NCI-H526 (cell line): ENCODE measurements at regions not wholly inside any gene's neighbourhood (a gene's known extent, or its start where the extent isn't known, plus 50 kb on each side); places are given as distances from the start of the nearest gene placed in this dataset.
"Not testable (repeated sequence)": the region's sequence is repeated elsewhere in the genome, so short reads cannot be mapped to it uniquely, and the experiment has no call there.

Source experiments
- DNase-seq, 2 experiments: peaks; one replicate each; lab custom pipeline; 2025; lab: John Stamatoyannopoulos, UW

DNA sequence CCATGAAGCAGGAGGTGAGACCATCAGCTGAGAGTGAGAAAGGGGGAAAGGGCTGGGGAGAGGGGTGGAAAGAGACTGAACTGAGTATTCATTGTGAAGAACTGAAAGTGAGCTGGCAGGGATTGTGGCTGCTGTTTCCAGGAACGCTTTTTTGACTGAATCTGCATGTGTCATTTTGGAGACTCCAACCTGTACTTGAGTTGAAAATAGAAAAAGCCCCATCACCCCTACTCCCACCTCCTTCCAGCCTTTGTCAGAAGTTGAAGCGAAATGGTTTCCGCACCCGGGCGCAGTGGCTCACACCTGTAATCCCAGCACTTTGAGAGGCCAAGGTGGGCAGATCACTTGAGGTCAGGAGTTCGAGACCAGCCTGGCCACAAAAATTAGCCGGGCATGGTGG lies 128.0 kb upstream of the GPR12 start:
- no peak for DNase-seq

DNA sequence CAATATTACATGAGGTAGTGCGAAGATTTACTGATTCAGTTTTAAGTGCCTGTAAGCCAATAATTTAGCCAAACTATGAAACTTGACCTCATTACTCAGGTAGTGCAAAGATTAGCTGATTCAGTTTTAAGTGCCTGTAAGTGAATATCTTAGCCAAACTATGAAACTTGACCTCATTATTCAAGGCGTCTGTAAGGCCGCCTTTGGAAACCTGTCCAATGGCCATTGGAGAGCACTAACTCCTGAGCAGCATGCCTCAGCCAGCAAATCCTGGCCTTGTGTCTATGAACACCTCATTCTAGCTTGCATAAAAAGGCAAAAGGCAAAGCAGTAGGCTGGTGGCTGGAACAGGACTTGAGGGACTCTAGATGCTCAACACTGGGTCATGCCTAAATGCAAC lies 127.0 kb upstream of the GPR12 start:
- no peak for DNase-seq

DNA sequence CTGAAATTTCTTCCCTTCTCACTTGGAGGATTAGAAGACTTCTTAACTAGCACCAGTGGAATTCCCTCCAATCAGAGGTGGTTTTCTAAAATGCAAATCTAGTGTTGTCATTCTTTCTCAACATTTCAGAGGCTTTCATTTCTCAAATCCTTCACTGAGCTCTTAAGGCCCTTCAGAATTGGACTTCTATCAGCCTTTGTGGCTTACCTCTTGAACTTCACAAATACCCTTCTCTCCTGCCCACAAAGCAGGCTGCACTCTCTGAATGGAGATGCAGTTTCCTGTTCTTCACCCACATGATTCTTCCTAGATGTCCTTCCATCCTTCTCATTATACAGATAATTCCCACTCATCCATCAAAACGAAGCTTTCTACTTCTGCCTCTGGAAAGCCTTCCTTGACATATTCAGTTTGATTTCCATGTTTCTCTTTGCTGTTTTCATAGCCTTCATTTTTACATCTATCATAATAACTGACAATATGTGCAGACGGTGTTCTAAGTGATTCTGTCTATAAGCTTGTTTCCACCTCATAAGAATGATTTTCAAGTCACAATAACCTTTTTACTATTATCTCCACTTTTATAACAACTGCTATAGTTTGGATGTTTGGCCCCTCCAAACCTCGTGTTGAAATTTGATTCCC lies 123.1 kb upstream of the GPR12 start:
- no peak for DNase-seq

DNA sequence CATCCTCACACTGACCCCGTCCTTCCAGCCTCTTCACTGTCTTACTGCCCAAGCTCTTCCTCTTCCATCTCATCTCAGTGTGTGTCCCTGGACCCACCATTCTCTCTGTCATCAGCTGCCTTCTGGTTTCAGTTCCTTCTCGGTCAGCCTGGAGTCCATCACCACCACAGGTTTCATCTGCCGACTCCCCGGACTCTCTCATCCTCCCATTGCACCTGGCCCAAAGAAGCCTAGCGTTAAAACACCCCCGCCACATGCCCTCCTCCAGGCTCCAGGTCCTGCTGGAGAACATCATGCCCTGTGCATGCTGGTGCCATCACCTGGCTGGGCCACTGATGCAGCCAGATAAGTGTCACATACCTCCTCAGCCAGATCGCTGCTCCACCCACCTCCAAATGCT lies 122.1 kb upstream of the GPR12 start:
- no peak for DNase-seq

DNA sequence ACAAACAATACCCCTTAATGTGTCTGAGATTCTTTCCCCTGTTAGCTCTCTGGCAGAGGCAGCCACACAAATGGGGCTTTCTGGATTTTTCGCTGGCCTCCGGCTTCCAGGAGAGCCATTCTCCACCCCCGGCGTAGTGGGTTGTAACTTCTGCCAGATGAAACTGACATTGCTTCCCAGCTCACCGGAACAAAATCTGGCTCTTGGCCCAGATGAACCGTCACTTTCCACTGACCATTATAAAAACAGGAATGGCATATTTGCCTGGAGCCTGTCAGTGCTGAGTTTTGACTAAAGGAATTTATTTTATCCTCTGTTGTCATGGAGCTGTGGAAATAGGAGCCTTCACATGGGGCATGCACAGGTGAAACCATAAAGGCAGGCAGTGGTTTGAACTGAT lies 120.6 kb upstream of the GPR12 start:
- DNase-seq: peak; percentile 32

DNA sequence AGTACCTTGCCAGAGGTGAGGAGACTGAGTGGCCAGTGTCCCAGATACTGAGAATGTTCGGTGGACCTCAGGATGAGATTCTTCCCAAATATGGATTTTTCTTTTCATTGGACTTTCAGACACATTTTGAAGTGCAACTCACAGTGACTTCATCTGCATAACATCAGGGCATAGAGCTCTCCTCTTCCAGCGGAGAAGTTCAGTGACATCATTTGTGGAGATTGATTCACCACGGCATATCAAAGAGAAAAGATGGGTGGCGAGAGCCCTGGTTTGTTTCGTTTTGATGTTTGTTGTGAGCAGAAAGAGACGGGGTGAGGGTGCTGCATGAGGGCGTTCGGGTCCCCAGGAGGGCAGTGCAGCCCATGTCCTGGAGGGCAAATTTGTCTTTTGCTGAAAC lies 120.1 kb upstream of the GPR12 start:
- no peak for DNase-seq

DNA sequence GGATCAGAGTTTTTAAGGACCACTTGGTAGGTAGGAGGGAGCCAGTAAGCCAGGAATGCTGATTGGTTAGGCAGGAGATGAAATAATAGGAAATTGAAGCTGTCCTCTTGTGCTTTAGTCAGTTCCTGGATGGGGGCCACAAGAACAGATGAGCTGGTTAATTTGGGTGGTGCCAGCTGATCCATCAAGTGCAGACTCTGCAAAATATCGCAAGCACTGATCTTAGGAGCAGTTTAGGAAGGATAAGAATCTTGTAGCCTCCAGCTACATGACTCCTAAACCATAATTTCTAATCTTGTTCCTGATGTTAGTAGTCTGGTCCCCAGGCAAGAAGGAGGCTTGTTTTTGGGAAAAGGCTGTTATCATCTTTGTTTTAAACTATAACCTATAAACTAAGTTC lies 117.9 kb upstream of the GPR12 start:
- DNase-seq: no peak

DNA sequence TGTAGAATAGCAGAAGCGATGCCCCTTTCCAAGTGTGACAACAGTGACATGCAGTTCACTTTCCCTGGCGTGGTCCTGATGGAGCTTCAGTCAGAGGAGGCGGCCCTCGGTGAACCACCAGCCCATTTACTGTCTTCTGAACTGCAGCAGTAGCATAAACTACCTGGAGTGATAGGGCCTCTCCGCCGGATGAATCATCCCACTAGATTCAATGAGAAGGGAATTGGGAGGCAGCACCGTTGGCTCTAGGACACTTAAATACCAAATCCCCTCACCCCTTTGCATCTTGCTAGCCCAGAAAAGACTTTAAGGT lies 112.8 kb upstream of the GPR12 start:
- DNase-seq: no peak

DNA sequence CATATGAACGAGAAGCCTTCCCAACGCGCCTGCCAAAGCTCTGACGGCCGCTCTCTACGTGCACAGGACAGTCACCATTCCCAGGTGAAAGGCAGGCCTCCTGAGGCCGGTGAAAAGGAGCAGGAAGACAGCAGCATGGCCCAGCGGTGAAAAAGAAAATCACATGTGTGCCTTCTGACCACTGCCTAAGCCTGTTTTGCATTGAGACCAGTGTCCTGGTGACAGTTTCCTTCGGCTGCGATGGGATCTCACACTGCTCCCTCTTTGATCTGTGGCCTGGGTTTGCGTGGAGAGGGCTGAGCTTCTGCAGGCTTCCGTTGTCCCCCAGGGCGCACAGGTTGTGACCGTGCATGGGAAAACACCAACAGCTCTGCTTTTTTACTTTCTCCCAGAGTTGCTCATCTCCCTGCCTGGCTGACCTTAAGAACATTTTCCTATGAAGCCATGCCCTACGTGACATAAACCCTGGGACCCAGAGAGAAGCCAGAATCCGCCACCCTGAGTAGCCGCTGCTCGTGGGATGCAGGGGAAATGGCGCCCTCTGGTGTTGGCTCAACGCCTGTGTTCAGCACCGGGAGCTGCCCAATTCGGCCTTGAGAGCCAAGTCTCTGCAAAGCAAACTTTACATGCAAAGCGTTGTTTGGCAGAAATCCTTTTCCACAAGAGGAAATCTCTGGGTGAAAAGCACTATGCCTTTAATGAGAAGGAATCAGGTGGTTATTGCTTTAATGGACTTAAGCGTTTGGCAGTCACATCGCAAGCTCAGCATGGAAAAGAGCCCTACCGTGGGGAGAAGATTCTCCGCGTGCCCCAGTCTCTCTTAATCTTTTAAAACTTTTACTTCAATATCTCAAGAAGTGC lies 112.2 kb upstream of the GPR12 start:
- DNase-seq: peak; percentile 90 to 96

DNA sequence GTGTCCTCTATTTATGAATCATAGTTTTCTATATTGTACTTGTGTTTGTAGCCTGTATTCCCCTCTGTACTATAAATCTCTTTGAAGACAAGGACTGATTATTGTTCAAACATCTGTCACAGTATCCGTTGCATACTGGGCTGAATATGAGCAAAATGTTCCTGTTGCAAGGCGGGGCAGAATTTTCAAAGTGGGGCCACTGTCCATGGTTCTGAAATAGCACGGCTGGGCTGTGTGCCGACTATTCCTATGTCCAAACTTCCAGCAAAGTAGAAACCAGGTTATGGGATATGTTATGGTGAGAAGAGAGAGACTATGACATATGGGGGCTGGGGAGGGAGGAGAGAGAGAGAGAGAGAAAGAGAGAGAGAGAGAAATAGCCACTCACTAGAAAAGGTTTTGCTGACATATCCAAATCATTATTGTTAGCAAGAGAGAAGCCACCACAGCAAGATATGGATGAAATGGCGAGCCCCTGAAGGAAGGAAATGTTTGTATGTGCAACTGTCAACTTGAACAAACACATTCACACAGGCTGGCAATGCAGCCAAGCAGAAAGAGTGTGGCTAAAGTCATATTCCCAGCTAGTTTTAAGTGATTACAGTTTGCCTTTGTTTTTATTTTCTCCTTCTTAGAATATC lies 107.0 kb upstream of the GPR12 start:
- DNase-seq: peak in 1 of 2 experiments; percentile 21

DNA sequence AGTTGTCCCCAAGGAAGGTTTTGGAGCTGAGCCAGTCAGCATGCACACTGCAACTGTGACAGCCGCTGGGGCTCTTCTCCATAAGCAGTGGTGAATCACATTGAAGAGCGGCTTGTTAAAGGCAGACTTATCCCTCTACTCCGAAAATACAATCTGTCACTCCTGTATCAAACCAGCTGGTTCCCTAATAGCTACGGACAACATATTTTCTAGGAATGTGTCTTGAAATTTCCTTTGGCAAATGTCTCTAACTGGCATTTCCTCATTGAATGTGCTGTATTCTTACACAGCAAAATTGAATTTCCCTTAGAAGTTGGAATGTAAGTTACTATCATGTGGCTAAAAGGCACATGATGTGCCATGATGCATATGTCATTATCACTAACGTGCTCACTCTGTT lies 104.0 kb upstream of the GPR12 start:
- DNase-seq: no peak

DNA sequence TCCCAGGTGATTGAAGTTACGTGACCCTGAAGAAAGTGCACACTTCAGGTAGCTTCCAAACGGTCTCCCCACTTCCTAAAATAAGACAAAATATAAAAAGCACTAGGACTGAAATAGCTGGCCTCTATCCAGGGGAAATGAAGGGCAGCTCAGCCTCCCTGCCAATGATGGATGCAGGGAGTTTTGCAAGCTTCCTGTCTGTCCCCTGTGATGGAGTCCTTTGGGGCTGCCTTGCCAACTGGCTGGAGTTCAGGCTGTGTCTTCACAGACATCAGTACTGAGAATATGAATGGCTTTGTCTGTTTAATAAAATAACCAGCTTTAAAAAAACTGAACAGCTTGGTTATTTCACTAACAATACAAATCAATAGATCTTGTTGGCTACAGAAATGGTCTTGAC lies 101.4 kb upstream of the GPR12 start:
- no peak for DNase-seq

DNA sequence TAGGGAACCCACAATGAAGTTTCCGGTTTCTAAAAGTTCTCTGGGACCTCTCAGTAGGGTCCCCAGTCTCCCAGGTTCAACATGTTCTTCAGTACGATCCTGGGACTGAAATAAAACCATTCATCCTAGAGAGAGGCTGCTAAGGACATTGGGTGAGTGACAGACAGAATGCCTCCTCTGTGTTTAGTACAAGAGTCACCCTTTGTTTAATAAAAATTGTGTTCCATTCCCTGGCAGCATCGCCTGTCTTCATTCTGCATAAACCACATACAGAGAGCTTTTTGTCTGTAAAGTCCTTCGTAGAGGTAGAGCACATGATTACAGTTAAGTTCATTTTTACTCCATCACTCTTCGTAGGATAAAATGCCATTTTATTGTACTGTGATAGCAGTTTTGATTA lies 95.3 kb upstream of the GPR12 start:
- DNase-seq: no peak

DNA sequence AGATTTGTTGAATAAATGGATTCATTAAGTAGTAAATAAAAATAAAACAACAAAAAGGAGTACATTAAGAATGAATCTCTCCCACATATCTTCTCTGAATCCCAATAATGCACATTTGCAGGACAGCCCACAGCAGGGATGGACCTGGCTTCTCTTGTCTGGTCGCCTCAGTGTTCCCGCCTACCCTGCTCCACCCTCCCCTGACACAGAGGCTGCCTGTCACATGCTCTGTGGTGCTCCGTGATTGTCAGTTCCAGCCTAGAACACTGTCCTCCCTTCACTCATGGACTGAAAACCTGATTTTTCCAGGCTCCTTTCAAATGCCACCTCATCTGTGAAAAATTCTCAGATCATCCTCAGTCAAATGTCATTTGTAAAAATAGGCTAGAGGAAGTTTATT lies 94.5 kb upstream of the GPR12 start:
- DNase-seq: no peak

DNA sequence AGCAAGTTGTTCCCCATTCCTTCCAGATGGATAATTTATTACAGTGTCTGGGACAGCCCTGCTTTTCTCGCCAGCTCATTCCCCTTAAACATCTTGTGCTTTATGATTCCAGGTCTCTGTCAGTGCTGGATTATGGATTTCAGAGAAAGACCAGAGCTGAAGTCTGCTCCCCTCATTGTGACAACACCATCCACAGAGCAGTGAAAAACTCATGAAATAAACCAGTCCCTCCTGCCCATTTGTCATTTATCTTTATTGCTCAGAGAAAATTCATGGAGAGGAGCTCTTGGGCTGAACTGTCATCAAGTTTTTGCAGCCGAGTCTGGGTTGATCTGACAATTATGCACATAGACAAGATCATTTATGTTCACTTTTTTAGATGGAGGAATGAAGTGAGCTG lies 92.7 kb upstream of the GPR12 start:
- no peak for DNase-seq

DNA sequence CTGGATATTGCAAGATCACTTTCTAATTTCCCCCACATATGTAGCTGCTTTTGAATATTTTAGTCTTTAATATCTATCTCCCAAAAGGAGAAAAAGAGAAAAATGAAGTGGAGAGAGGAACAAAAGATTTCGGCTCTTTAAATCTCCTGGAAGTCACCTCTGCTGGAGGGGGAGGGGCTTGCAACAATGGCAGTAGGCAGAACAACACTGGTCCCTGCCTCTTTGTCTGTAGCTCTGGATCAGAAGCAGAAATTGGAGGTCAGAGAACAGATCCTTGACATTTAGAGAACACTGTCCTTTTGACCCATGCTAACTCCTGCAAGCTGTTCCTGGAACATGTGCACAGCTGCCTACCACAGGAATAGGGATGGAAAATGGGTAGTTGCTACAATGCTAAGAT lies 86.7 kb upstream of the GPR12 start:
- DNase-seq: no peak

DNA sequence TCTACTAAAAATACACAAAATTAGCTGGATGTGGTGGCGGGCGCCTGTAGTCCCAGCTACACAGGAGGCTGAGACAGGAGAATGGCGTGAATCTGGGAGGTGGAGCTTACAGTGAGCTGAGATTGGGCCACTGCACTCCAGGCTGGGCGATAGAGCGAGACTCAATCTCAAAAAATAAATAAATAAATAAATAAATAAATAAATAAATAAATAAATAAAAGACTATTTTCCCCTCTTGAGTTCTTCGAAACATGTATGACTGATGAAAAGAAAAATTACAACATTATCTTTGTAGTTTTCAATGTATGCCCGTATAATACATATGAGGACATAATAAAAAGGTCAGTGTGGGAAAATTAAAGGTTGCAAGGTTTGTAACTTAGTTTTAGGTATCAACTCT lies 84.5 kb upstream of the GPR12 start:
- not testable (repeated sequence) for DNase-seq

DNA sequence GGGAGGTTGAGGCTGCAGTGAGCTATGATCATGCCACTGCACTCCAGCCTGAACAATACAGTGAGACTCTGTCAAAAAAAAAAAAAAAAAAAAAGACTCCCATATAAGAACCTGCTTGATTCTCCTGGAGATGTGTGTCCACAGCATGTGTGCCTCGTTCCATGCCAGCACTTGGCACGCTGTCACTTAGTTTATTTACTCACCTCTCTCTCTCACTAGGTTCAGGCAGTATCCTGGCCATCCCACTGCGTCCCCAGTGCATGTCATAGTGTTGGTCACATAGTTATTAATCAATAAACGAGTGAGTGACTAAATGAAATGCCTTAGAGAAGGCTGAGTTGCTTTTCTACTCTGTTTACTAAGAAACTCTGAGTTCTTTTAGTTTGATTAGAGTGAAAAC lies 79.1 kb upstream of the GPR12 start:
- no peak for DNase-seq

DNA sequence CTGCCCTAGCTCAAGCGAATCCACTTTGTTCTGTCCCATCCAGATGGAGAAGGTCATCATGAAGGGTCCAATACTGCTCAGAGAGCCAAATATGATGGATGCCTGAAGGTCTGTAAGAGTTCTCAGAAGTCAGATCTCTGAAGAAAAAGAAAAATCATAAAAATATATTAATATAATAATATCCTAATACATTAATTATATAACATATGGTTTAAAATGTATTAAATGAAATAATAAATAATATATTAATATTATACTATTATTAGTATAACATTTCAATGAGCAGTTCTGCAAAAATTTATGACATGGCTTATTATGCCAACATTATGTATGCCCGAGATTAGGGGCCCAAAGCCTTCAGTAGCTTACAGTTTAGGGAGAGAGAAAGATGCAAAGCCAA lies 78.2 kb upstream of the GPR12 start:
- no peak for DNase-seq

DNA sequence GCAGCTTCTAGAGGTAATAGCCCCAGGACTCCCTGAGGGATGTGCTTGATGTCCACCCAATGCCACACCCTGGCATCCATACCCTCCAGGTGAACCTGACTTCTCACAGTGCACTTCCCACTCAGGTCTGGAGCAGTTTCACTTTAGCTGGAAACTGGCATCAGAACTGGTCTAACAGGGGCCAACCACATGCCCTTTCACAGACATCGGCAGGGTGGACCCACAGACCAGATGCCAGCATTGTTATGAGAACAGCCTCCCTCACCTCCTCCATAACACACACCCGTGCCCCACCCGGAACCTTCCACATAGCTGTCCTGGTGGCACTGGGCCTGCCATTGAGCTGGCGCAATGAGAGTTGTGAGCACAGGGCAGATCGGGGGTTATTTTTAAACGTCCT lies 77.4 kb upstream of the GPR12 start:
- no peak for DNase-seq

DNA sequence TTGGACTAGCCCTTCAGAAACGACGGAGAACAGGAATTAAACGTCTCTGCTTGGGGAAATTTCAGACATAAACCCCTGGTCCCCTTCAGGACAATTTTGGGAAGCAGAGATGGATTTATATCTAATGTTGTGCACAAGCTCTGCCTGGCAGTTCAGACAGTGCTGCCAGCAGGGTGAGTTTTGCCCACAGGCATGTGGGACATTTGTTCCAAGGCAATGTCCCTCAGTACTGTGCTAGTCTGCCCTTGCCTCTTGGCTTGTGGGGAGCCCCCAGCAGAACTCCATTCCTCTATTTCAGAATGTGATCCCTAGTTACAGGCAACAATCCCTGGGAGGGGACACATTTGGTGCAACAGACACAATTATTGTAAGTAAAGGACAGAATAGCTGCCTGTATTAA lies 76.5 kb upstream of the GPR12 start:
- no peak for DNase-seq

DNA sequence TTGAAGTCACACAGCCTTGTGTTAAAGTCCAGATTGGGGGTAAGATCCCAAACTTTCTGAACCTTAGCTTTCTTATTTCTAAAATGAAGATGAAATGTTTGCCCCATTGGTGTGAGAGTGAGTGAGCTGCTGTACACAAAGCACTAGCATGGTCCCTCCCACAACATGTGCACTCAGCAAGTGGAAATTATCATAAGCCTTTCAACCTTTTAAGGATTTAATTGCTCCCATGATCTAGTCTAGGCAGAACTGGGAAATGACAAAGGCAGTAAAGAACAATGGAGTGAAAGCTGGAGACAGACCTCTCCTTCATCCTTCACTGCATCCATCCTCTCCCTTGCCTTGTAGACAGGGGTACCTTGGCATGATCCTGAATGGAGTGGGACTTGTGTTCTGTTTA lies 76.0 kb upstream of the GPR12 start:
- DNase-seq: no peak

DNA sequence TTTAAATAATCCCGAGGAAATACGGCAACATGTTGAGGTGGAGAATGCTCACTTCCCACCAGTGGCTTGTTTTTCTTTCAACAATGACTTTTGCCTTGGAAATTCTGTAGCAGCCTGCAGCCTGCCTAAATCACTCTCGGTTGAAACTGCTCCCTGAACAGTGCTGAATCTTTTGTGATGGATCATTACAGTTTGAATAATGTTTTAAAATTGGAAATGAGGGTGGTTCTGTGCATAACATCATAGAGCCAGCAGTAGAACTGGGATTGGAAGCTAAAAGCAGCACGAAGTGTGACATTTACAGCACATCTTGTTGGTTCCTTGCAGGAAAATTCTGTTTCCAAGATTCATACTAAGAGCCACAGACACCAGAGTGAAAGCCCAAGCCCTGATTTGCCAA lies 74.1 kb upstream of the GPR12 start:
- no peak for DNase-seq
